ENCODE measurements at regions not wholly inside any gene's neighbourhood (a gene's known extent, or its start where the extent isn't known, plus 50 kb on each side); places are given as distances from the start of the nearest gene placed in this dataset.
A peak's percentile ranks its signal among the peaks of the same experiment; 100 is the strongest.

GRCh38 chr6:44666324-44666723 is 278.8 kb downstream of the CDC5L start:
- intact Hi-C loops (cut with DNase I), result loop anchor here in 1 of 2 donors (2.0 kb wide), 1 partner anchor 36 kb away; no protein-coding TSS in a partner anchor
- peak; percentile 30 for DNase-seq (ENCODE audit: low spot score)

- intact Hi-C loops (cut with DNase I), result loop anchor here in 1 of 2 donors (2.0 kb wide), 1 partner anchor 36 kb away; no protein-coding TSS in a partner anchor
- DNase-seq (ENCODE audit: low spot score), result peak; percentile 26
Observed at GRCh38 chr6:44667226-44667625, 279.7 kb downstream of the CDC5L start.

GRCh38 chr6:44667668-44668390 is 280.3 kb downstream of the CDC5L start:
- intact Hi-C loops (cut with DNase I), result loop anchor here in 1 of 2 donors (2.0 kb wide), 1 partner anchor 35 kb away; no protein-coding TSS in a partner anchor
- peak; percentile 69 for DNase-seq (ENCODE audit: low spot score)

GRCh38 chr6:44668391-44668930 is 281.0 kb downstream of the CDC5L start:
- intact Hi-C loops (cut with DNase I), result no loop called here
- peak; percentile 53 for DNase-seq (ENCODE audit: low spot score)

GRCh38 chr6:44668976-44669934 is 281.7 kb downstream of the CDC5L start:
- intact Hi-C loops (cut with DNase I), result no loop called here
- DNase-seq (ENCODE audit: low spot score), result peak; percentile 44

- intact Hi-C loops (cut with DNase I), result no loop called here
- DNase-seq (ENCODE audit: low spot score), result no peak
Observed at GRCh38 chr6:44670146-44670545, 282.6 kb downstream of the CDC5L start.

GRCh38 chr6:44671333-44671732 is 283.8 kb downstream of the CDC5L start:
- DNase-seq (ENCODE audit: low spot score), result peak; percentile 22
- intact Hi-C loops (cut with DNase I), result no loop called here

GRCh38 chr6:44672086-44672485 is 284.6 kb downstream of the CDC5L start:
- intact Hi-C loops (cut with DNase I), result no loop called here

GRCh38 chr6:44672841-44673240 is 285.3 kb downstream of the CDC5L start:
- intact Hi-C loops (cut with DNase I), result no loop called here
- peak; percentile 66 for DNase-seq (ENCODE audit: low spot score)

More at GRCh38 chr6:44672086-44672485, 284.6 kb downstream of the CDC5L start:
- DNase-seq (ENCODE audit: low spot score), result peak; percentile 15

- peak; percentile 47 for DNase-seq (ENCODE audit: low spot score)
- intact Hi-C loops (cut with DNase I), result no loop called here
Observed at GRCh38 chr6:44674226-44675155, 287.0 kb downstream of the CDC5L start.

- intact Hi-C loops (cut with DNase I), result no loop called here
- no peak for DNase-seq (ENCODE audit: low spot score)
Observed at GRCh38 chr6:44675449-44675848, 287.9 kb downstream of the CDC5L start.

- intact Hi-C loops (cut with DNase I), result no loop called here
- DNase-seq (ENCODE audit: low spot score), result no peak
Observed at GRCh38 chr6:44676246-44676790, 288.8 kb downstream of the CDC5L start.

GRCh38 chr6:44676826-44677433 is 289.4 kb downstream of the CDC5L start:
- DNase-seq (ENCODE audit: low spot score), result no peak
- intact Hi-C loops (cut with DNase I), result no loop called here

GRCh38 chr6:44678252-44678935 is 290.9 kb downstream of the CDC5L start:
- no peak for DNase-seq (ENCODE audit: low spot score)
- intact Hi-C loops (cut with DNase I), result no loop called here

GRCh38 chr6:44679438-44680201 is 292.1 kb downstream of the CDC5L start:
- DNase-seq (ENCODE audit: low spot score), result no peak
- intact Hi-C loops (cut with DNase I), result no loop called here

- no peak for DNase-seq (ENCODE audit: low spot score)
- intact Hi-C loops (cut with DNase I), result no loop called here
Observed at GRCh38 chr6:44680202-44680720, 292.8 kb downstream of the CDC5L start.

- intact Hi-C loops (cut with DNase I), result no loop called here
- DNase-seq (ENCODE audit: low spot score), result no peak
Observed at GRCh38 chr6:44681761-44682160, 294.3 kb downstream of the CDC5L start.

All from posterior vena cava (tissue), 2 donors.